GM18858 (cell line): ENCODE measurements at regions not wholly inside any gene's neighbourhood (a gene's known extent, or its start where the extent isn't known, plus 50 kb on each side); places are given as distances from the start of the nearest gene placed in this dataset.
"Not testable (repeated sequence)": the region's sequence is repeated elsewhere in the genome, so short reads cannot be mapped to it uniquely, and the experiment has no call there.

Experiments
- ATAC-seq: cut with Tn5 transposase; IDR thresholded peaks from one replicate; pipeline ENCODE4 v1.9.1; 2021; ENCODE audit not compliant: unreplicated experiment

DNA sequence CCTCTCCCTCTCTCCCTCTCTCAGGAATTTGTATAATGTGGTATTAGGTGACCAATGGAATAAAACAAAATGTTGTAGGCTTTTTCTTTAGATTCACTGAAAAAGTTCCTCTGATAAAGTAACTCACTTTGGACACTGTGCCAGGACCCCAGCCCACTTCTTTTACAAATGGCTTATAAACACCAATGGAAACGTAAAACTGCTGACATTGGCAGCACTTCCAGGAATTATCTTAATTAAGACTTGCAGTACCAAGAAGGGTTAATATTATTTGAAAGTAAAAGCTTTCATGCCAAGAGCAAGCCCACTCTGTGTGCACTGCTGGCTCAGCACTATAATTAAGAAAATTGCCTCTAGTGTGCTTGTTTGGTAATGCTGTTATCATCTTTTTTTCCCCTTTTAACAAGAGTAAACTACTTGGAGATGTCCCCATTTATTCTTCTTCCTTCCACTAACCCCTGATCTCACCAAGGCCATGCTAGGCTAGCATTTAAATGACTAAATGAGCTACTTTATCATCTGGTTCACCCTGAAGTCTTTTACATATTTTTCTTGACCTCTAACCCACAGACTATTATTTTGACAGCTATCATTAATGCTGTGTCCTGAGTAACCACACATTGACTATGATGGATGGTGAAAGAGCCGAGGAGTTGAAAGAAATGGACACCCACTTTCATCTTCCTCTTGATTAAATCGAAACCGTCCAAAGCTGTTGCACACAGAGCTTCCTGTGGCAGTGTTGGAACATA is 232.2 kb upstream of the ETAA1 start:
- no peak for ATAC-seq

DNA sequence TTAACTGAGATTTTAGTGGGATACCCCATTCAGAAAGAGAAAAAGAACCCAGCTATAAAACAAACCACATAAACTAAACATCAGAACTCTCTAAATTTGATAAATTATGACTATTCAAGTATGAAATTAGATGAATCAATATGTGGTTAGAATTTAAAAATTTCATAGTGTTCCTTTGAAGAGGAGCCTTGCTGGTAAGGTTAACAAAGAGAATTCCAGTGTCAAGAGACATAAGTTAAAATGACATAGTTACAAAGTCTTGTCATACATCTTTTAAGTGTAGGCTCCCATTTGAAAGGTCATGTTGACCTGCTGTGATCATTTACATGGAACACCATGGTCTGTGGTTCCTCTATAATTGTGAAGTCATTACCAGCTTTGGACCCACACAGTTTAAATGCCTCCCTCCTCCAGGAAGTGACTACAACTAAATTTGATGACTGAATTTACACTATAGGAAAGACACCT is 231.6 kb upstream of the ETAA1 start:
- ATAC-seq, result no peak

DNA sequence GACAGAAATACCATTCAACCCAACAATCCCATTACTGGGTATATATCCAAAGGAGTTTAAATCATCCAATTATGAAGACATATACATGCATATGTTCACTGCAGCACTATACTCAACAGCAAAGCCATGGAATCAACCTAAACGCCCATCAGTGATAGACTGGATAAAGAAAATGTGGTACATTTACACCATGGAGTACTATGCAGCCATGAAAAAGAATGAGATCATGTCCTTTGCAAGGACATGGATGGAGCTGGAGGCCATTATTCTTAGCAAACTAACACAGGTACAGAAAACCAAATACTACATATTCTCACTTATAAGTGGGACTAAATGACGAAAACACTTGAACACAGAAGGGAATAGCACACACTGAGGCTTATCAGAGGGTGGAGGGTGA is 230.6 kb upstream of the ETAA1 start:
- ATAC-seq, result not testable (repeated sequence)

DNA sequence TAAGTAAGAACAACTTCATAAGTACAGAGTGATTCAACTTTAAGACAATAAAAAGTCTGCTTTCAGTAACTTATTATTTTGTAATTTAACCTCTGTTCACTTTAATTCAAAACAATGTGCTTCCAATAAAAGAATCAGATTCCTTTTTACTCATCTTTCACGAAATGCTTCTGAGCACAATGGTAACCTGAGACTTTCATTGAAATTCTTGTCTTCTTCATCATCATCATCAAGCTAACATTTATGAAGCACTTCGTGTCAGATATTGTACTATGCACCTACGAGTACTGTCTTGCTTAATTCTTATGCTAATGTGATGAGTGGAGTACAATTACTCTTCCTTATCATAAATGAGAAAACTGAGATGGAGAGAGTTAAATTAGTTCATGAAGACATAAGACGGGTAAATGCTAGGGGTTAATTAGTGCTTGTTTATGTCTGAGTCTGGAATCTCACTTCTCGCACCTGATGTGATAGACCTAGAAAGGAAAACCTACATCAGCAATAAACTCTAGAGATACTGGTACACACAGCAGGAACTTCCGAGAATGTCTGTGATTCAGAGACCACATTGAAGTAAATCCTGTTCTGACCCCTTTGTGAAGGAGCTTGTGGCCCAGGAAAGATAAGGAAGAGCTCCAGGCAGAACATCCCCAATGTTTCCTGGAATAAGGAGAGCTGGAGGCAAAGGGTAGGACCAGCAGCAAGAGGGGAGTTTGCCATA is 227.6 kb upstream of the ETAA1 start:
- no peak for ATAC-seq

DNA sequence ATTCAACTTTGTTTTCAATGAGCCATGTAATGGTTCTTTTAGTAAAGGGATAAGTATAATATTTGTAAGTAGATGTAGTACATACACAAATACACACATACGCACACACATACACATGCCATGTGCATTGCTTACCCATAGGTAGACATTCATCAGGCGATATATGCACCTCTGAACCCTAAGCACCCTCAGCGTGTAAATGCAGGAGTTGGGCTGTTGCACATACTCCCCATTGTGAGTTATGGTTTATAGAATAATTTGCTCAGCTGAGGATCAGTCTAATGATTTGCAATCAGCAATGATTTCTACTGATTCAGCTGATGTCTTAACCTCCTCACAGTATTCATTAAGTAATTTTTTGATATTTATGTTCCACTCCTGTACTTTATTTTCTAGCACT is 217.6 kb upstream of the ETAA1 start:
- ATAC-seq, result no peak

DNA sequence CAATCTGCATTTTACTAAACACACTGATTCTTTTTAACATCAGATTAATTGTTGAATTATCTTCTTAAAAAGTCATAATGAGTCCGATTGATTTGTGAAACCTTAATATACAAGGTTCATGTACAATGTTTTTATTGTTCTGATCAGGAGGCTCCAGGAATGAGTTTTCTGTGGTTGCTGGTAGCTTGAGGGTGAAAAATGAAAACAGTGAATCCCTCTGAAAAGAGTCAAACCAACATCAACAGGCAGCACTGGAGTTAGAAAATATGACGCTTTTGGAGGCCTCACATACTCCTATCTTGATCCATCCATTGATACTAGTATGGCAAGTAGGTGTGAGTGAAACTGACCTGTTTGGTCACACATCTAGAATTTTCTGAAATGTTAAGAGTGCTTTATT is 216.3 kb upstream of the ETAA1 start:
- ATAC-seq, result no peak

DNA sequence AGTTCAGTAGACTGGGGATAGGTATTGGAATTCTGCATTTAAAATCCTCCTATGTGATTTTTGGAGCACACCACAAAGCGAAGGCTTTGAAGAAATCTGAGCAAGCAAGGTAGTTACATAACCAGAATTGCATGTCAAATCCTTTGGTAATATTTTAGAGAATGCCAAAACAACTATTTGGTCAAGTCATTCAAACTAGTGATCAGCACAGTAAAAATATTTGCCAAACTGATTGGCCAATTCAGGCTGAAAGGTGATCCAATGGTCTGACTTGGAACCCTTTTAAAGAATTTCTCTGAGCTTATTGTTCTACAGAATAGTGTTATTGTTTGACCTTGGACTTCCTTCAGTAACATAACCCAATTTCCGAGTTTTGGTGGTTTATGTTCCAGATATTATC is 214.2 kb upstream of the ETAA1 start:
- ATAC-seq, result no peak

DNA sequence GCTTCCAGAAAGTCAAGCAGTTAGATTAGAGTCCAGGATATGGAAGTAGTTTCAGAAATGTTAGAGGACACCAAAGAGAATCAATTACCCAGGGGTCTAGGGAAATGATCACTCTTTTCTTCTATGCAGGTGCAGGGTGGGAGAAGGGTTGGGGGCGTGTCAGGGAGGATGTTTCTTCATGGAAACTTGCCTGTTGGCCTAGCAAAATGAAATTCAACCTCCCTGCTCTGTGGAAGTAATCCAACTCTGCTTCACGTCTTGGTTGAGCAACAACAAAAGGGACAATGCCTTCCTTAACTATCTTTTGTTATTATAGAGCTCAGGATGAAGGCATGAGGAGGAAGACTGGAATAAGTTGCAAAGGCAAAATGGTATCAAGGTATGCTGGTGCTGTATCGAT is 210.8 kb upstream of the ETAA1 start:
- no peak for ATAC-seq

DNA sequence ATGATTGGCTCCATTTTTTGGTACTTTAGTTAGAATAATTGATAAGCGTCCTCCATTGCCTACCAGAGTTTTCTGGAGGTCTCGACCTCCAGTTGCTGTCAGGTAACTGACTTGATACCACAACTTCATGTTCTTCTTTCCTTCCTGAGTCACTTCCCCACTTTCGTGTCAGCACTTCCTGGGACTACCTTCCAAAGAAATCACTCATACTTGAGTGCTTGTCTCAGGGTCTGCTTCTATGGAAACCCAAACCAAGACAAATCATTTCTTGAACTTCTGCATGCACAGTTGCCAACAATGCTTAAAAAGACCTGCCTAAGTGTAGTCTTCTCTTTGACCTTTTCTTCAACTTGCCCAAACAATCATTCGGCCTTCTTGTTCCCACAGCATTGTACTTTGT is 210.3 kb upstream of the ETAA1 start:
- ATAC-seq, result no peak

DNA sequence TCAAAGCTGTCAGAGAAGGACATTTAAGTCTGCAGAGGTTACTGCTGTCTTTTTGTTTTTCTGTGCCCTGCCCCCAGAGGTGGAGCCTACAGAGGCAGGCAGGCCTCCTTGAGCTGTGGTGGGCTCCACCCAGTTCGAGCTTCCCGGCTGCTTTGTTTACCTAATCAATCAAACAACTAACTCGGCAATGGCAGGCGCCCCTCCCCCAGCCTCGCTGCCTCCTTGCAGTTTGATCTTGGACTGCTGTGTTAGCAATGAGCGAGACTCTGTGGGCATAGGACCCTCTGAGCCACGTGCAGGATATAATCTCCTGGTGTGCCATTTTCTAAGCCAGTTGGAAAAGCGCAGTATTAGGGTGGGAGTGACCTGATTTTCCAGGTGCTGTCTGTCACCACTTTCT is 201.8 kb upstream of the ETAA1 start:
- not testable (repeated sequence) for ATAC-seq

DNA sequence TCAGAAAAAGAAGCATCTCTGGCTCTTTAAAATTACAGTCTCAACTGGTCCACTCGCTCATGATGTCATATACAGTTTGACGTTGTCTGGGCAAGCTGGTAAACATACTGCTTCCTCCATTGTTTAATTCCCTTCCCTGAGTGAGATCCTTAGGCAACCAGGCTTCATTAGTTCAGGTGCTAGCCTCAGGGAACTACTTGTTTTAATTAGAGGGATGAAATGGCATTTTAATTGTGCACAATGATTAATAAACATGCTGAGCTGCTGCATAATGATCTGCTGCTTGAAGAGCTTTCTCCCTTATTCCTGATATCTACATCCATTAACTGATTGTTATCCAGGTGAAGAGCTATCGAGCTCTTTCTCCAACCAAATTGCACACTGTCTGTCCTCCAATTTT is 195.6 kb upstream of the ETAA1 start:
- ATAC-seq, result no peak

DNA sequence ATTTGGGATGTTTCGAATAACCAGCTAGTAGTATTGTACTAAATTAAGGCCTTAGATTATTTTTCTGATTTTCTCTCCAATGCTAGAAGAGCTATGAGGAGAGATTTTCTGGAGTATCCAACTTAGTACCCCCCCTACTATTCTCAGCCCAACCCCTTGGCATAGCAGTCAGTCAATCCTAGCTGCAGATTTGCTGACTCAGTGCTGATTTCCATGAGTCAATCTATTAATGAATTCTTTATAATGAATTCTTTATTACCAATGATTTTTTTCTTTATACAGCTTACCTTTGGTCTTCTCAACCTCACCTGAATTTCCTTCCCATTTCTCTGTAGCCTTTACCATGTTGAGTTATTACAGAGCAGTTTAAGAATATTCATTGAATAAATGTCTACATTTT is 192.8 kb upstream of the ETAA1 start:
- no peak for ATAC-seq

DNA sequence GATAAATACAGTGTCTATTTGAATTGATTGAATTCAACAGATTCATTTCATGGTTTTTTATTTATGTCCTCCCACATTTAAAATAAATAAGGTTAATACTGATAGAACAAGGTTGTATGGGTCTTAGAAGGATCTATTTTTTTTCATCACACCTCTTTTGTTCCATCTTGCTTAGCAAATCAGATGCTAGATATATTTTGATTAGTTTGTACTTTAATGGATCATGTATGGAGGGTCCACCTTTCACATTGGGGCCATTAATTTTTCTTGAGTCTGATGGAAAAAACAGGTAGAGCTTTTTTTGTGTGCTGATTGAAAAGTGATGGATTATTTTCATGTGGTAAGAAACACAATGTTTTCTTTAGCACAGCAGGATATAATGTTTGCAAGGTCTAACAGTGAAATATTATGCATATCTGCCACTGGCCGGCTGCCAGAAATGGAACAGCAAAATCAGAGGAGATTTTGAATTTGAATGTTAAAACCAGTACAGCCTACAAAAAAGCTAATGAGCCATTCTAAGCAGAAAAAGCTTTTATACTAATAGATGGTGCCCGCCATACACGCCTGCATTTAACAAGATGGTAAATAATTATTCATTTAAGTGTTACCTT is 188.1 kb upstream of the ETAA1 start:
- ATAC-seq, result no peak

DNA sequence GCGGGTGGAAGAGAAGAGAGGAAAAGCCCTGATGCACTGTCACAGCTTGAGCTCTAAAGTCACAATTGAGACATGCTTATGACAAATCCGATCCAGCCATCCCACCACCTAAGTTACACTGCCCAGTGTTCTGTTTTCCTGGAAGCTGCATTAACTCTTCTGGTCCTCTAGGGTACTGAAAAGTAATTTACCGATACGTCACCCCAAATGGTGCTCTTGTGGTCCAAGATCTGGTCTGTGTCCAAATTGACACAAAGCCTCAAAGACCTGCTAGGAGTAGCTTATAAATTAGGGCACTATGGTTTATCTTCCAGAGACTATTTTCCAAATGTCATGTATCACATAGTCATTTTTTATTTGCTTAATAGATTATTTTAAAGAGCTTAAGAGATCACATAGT is 186.7 kb upstream of the ETAA1 start:
- no peak for ATAC-seq

DNA sequence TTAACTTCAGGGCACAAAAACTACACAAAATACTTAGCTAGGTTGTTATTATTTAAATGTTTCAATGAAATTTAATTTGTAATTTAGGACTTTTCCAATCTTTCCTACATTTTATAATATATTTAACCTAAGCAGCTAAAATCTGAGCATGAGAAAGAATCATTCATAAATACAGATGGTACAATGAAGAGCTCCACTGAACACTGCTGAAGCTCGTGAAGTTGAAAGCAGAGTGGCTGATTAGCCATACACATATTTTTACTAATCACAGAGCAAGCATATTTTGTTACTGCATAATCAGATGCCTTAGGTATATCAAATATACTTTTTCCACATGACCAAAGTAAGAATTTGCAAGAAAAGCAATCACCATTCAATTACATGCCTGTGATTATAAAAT is 184.9 kb upstream of the ETAA1 start:
- ATAC-seq, result no peak

DNA sequence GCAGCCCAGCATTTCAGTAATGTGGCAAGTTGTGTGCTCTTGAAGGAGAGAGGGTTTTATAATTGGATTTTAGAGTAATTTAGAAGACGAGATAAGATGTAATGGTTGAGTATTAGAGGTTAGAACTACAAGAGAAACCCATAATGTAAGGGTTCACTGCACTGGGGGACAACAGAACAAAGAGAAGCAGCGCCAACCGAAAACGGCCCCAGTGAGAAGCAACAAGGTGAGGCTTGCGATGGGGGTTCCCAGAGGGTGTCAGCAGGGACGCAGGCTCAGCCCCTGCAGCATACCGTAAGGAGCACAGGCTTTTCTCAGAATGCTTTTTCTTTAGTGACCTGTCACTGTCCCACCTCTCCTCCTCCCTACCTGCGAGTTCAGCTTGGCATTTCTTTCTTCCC is 183.9 kb upstream of the ETAA1 start:
- ATAC-seq, result no peak

DNA sequence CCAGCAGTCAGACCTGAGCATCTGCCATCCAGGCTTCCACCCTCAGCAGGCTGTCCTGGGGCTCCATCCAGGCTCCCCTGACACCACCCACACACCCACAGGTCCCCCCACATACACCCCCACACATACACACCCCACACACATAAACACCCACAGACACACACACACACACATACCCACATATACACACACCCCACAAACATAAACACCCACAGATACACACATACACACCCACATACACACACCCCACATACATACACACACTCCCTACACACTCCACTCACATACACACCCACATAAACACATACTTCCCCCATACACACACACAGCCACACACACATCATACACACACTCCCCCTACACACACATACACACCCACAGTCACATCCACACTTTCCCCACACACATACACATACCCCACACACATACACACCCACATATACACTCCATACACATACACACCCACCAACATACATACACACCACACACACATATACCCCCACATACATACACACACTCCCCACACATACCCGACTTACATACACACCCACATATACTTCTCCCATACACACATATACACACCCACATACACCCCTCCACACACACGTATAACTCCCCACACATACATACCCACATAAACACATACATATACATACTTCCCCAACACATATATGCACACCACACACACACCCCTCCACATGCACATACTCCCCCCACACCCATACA is 183.3 kb upstream of the ETAA1 start:
- ATAC-seq, result no peak

DNA sequence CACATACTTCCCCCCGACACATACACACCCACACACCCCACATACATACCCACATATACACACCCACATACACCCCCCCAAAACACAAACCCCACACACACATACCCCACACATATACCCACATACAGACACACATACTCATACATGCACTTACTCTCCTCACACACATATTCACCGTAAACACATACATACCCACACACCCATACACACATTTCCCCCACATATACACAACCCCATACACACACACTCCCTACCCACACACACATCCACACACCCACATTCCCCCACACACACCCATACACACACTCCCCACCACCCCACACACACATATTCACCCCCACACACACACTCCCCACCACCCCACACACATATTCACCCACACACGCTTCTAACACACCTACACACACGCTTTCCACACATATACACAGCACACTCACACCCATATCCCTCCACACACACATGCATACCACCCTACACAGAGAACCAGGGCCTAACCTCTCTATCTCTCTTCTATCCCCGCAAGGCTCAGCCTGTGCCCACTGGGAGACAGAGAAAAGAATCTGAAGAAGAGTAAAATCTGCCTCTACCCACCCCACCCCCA is 182.4 kb upstream of the ETAA1 start:
- no peak for ATAC-seq

DNA sequence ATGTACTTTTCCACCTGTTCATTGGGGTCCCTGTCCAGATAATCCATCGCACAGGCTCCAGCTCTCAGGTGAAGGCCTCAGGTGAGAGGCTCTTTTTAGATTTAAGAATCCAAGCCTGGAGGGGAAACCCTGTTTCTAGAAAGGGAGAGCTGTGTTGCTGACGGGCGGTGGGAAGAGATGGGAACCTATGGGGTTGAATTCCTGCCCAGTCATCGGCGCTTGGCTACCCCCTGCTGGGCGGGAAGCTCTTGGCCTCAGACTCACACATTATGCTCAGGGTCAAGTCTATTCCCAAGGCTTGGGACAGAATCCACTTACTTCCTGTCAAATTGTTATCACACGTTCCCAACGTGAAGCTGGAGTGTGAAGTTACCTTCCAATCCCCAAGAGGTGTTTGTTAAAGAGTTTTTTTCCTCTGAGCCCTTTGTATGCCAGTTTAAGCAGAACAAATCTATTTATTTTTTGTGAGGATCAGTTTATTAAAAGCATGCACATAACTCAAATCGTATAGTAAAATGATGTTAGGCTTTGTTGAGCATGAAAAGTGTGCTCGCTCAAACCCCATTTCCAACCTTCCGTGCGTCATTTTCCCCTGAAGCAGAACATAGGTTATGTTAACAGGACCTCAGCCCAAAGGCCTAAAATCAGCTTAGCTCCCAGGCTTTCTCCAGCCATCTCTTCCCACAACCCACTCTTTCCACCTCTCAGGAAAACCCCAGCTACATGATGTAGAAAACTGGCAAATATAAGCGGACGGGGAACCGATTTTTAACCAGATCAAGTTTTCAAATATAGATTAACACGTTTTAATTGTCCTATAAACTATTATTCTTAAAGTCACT is 181.7 kb upstream of the ETAA1 start:
- ATAC-seq, result no peak

DNA sequence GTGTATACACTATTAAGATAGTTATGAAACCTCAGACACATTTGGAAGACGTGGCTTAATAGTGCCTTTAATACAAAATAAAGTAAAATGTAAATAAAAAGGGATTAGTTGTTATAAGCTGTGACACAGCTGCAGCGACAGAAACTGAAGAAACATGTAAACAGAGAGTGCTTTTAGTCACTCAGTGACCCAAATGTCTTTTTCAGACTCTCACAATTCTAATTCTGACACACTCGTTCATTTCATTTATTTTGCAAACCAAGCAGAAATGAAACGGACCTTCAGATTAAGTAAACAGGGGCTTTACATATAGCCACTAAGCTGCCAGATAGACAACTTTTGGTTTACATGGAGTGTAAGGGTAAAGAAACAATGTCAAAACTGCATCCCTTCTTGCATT is 181.0 kb upstream of the ETAA1 start:
- no peak for ATAC-seq
